Stomach (tissue), 8 donors: ENCODE measurements at regions not wholly inside any gene's neighbourhood (a gene's known extent, or its start where the extent isn't known, plus 50 kb on each side); places are given as distances from the start of the nearest gene placed in this dataset.

Experiments used
- DNase-seq, 2 donors: peaks; one replicate each; pipeline versions ENCODE4 v3.0.0 to v3.0.0-alpha.2; 2013 to 2019
- H3K27ac ChIP-seq, 5 donors: fragments of 200-600 bp in 4 of 5; sonication (generic) in 4 of 5; one replicate each; pipeline ENCODE4 v1.5.1; 2013 to 2019; ENCODE audit warnings: mild to moderate bottlenecking in 1 of 5, moderate library complexity in 1 of 5
- H3K27me3 ChIP-seq, 3 donors: fragments of 200-600 bp; sonication (generic); one replicate each; pipeline ENCODE4 v1.5.1; 2017 to 2019; ENCODE audit warnings: mixed run types in 1 of 3
- H3K36me3 ChIP-seq, 4 donors: fragments of 200-600 bp; sonication (generic); 1 replicate in 3 of 4; 2 replicates in 1 of 4; pipeline ENCODE4 v1.5.1; 2016 to 2019
- H3K4me1 ChIP-seq, 4 donors: fragments of 200-600 bp; sonication (generic); one replicate each; pipeline ENCODE4 v1.5.1; 2016 to 2019
- H3K4me3 ChIP-seq, 4 donors: fragments of 200-600 bp; sonication (generic) in 3 of 4; one replicate each; pipeline ENCODE4 v1.5.1; 2016 to 2019; ENCODE audit warnings: mild to moderate bottlenecking in 1 of 4
- H3K9me3 ChIP-seq, 4 donors: fragments of 200-600 bp; sonication (generic); one replicate each; pipeline ENCODE4 v1.5.1; 2016 to 2019
- CTCF ChIP-seq, 7 experiments: fragments of 450-650 bp in 4 of 7; fragments of 200-600 bp in 3 of 7; sonication (generic) in 3 of 7; IDR thresholded peaks; one replicate each; pipeline ENCODE4 v1.5.1; 2016 to 2019; ENCODE audit warnings: antibody characterized with exemption in 7 of 7, control low read depth in 2 of 7, mild to moderate bottlenecking in 1 of 7
- EP300 ChIP-seq: sonication (generic); formaldehyde crosslinking; IDR thresholded peaks from one replicate; pipeline ENCODE4 v1.6.1; 2017; ENCODE audit warnings: antibody characterized with exemption
- POLR2A ChIP-seq, 4 donors: fragments of 450-650 bp; IDR thresholded peaks; one replicate each; pipeline ENCODE4 v1.6.1; 2016; ENCODE audit warnings: antibody characterized with exemption in 4 of 4, control low read depth in 2 of 4, mild to moderate bottlenecking in 1 of 4, moderate library complexity in 1 of 4
- POLR2AphosphoS5 ChIP-seq, 3 donors: sonication (generic); formaldehyde crosslinking; IDR thresholded peaks; one replicate each; pipeline ENCODE4 v1.6.1; 2016; ENCODE audit warnings: antibody characterized with exemption in 3 of 3
- WGBS, 5 donors: extraction: QIAGEN DNeasy Blood & Tissue Kit in 3 of 5; methylation state at CpG; one replicate each; pipeline versions ENCODE4 v1.1.5 to v1.1.7; 2013 to 2018; 5-methylcytosine and 5-hydroxymethylcytosine counted together
- intact Hi-C: fragments of 100-400 bp; cut with DNase I; formaldehyde crosslinking; loops from one replicate; pipeline ENCODE4 v1.15.1; 2023; ENCODE audit warnings: low total_unique reads
- donor health status: healthy with polysubstance abuse.
- donor health status: Bipolar disorder and iron deficiency.
- donor health status: healthy.

- no peak for TF ChIP-seq EP300
- no peak for TF ChIP-seq POLR2AphosphoS5 (IDR thresholded peaks at IDR 0.05)
- TF ChIP-seq CTCF (IDR thresholded peaks at IDR 0.05), result no peak
- TF ChIP-seq POLR2A (IDR thresholded peaks at IDR 0.05), result no peak
- no peak overlapping the region for H3K27ac ChIP-seq
- 81 to 88% (median 84%) methylated on average over 6 of the region's 6 CpGs for WGBS, 5 donors
- H3K27me3 ChIP-seq, result peaks cover 0 to 5% (median 0%) of the 10 kb centered on the region in 3 donors
- no peak for DNase-seq
- H3K4me3 ChIP-seq, result no peak overlapping the region
- no peaks in the 10 kb centered on the region for H3K4me1 ChIP-seq
- intact Hi-C loops, result no loop called here
- no peaks in the 10 kb centered on the region for H3K36me3 ChIP-seq
- H3K9me3 ChIP-seq, result no peaks in the 10 kb centered on the region
Observed at GRCh38 chr14:98997526-98998205, 274.3 kb downstream of the BCL11B start.

GRCh38 chr14:98999345-98999744, 272.7 kb downstream of the BCL11B start:
- Histone ChIP-seq H3K27ac (no peak overlapping the region), H3K9me3 (no peaks in the 10 kb centered on the region), H3K4me3 (no peak overlapping the region), H3K27me3 (peaks cover 0 to 5% (median 0%) of the 10 kb centered on the region in 3 donors), H3K4me1 (no peaks in the 10 kb centered on the region), H3K36me3 (no peaks in the 10 kb centered on the region)
- no peak for DNase-seq
- TF ChIP-seq POLR2A (IDR thresholded peaks at IDR 0.05), result no peak
- no peak for TF ChIP-seq CTCF (IDR thresholded peaks at IDR 0.05)
- TF ChIP-seq EP300, result no peak
- no peak for TF ChIP-seq POLR2AphosphoS5 (IDR thresholded peaks at IDR 0.05)
- intact Hi-C loops, result no loop called here
- 71 to 86% (median 80%) methylated on average over 9 of the region's 9 CpGs for WGBS, 5 donors

- TF ChIP-seq CTCF (IDR thresholded peaks at IDR 0.05) (no peak), EP300 (no peak), POLR2AphosphoS5 (IDR thresholded peaks at IDR 0.05) (no peak), POLR2A (IDR thresholded peaks at IDR 0.05) (no peak)
- Histone ChIP-seq H3K36me3 (no peaks in the 10 kb centered on the region), H3K27ac (no peak overlapping the region), H3K4me3 (no peak overlapping the region), H3K9me3 (no peaks in the 10 kb centered on the region), H3K4me1 (no peaks in the 10 kb centered on the region), H3K27me3 (peaks cover 0 to 5% (median 0%) of the 10 kb centered on the region in 3 donors)
- intact Hi-C loops, result no loop called here
- 77 to 88% (median 82%) methylated on average over 11 of the region's 11 CpGs for WGBS, 5 donors
- DNase-seq, result no peak
Observed at GRCh38 chr14:98999901-99000300, 272.1 kb downstream of the BCL11B start.

GRCh38 chr14:99001241-99001640, 270.8 kb downstream of the BCL11B start:
- Histone ChIP-seq H3K4me3 (no peak overlapping the region), H3K27ac (no peak overlapping the region), H3K36me3 (no peaks in the 10 kb centered on the region), H3K4me1 (no peaks in the 10 kb centered on the region), H3K9me3 (no peaks in the 10 kb centered on the region), H3K27me3 (peaks cover 0 to 5% (median 0%) of the 10 kb centered on the region in 3 donors)
- DNase-seq, result no peak
- WGBS, 5 donors, result 77 to 90% (median 85%) methylated on average over 6 to 7 of the region's 7 CpGs
- TF ChIP-seq EP300, result no peak
- no peak for TF ChIP-seq POLR2A (IDR thresholded peaks at IDR 0.05)
- TF ChIP-seq POLR2AphosphoS5 (IDR thresholded peaks at IDR 0.05), result no peak
- TF ChIP-seq CTCF (IDR thresholded peaks at IDR 0.05), result no peak
- intact Hi-C loops, result no loop called here
